Body of pancreas (tissue), 4 donors: ENCODE measurements at regions not wholly inside any gene's neighbourhood (a gene's known extent, or its start where the extent isn't known, plus 50 kb on each side); places are given as distances from the start of the nearest gene placed in this dataset.

Experiments
- ATAC-seq: fragments of 150-250 bp; one replicate; pipeline ENCODE4 v1.9.1; 2016
- DNase-seq, 4 donors: peaks; one replicate each; pipeline ENCODE4 v3.0.0-alpha.2; 2019
- H3K27ac ChIP-seq, 4 donors: fragments of 200-600 bp; sonication (generic); 1 replicate in 3 of 4; 2 replicates in 1 of 4; pipeline versions ENCODE4 v1.5.1 to v1.6.1; 2016 to 2019; ENCODE audit warnings: mild to moderate bottlenecking in 1 of 4, mixed read lengths in 1 of 4, moderate library complexity in 1 of 4
- H3K27me3 ChIP-seq, 2 donors: fragments of 200-600 bp; sonication (generic); one replicate each; pipeline ENCODE4 v1.6.0; 2016; ENCODE audit warnings: mild to moderate bottlenecking in 1 of 2
- H3K36me3 ChIP-seq, 2 donors: fragments of 200-600 bp; sonication (generic); replicated peaks in 1 of 2; 2 replicates each; pipeline ENCODE4 v1.5.1; 2016; ENCODE audit warnings: low read depth in 2 of 2; ENCODE audit not compliant: insufficient read depth in 1 of 2
- H3K4me1 ChIP-seq: fragments of 200-600 bp; sonication (generic); one replicate; pipeline ENCODE4 v1.6.0; 2016
- H3K4me3 ChIP-seq, 2 donors: fragments of 200-600 bp; sonication (generic); 1 replicate in 1 of 2; 2 replicates in 1 of 2; pipeline ENCODE4 v1.5.1; 2016 to 2019
- H3K9me3 ChIP-seq, 3 donors: fragments of 200-600 bp; sonication (generic); 1 replicate in 2 of 3; 2 replicates in 1 of 3; pipeline ENCODE4 v1.5.1; 2016
- CTCF ChIP-seq, 7 experiments: fragments of 450-650 bp in 4 of 7; fragments of 200-600 bp in 3 of 7; sonication (generic) in 3 of 7; IDR thresholded peaks; one replicate each; pipeline ENCODE4 v1.5.1; 2016 to 2019; ENCODE audit warnings: antibody characterized with exemption in 7 of 7
- POLR2A ChIP-seq, 3 donors: fragments of 450-650 bp; IDR thresholded peaks; one replicate each; pipeline ENCODE4 v1.6.1; 2016; ENCODE audit warnings: antibody characterized with exemption in 3 of 3, mild to moderate bottlenecking in 2 of 3
- WGBS, 2 donors: methylation state at CpG; one replicate each; pipeline ENCODE4 v1.1.5; 2017; 5-methylcytosine and 5-hydroxymethylcytosine counted together
- intact Hi-C: fragments of 100-400 bp; cut with DNase I; formaldehyde crosslinking; loops from one replicate; pipeline ENCODE4 v1.15.1; 2023

GRCh38 chr22:27257987-27258386 is 543.6 kb downstream of the MN1 start:
- 72 to 77% methylated on average over 5 of the region's 5 CpGs for WGBS, 2 donors
- Histone ChIP-seq H3K4me3 (no peak overlapping the region), H3K4me1 (no peaks in the 10 kb centered on the region), H3K27me3 (no peaks in the 10 kb centered on the region), H3K36me3 (no peaks in the 10 kb centered on the region), H3K9me3 (peaks cover 0 to 12% (median 0%) of the 10 kb centered on the region in 3 donors), H3K27ac (no peak overlapping the region)
- DNase-seq (no peak), ATAC-seq (no peak)
- no peak for TF ChIP-seq POLR2A (IDR thresholded peaks at IDR 0.05)
- TF ChIP-seq CTCF (IDR thresholded peaks at IDR 0.05) = no peak
- intact Hi-C loops = no loop called here

GRCh38 chr22:27258616-27259172 is 542.9 kb downstream of the MN1 start:
- Histone ChIP-seq H3K27ac (no peak overlapping the region), H3K27me3 (no peaks in the 10 kb centered on the region), H3K36me3 (no peaks in the 10 kb centered on the region), H3K4me3 (no peak overlapping the region), H3K9me3 (peaks cover 0 to 12% (median 0%) of the 10 kb centered on the region in 3 donors), H3K4me1 (no peaks in the 10 kb centered on the region)
- no peak for DNase-seq
- TF ChIP-seq CTCF (IDR thresholded peaks at IDR 0.05) (no peak), POLR2A (IDR thresholded peaks at IDR 0.05) (no peak)
- 54 to 58% methylated on average over 8 to 9 of the region's 9 CpGs for WGBS, 2 donors
- ATAC-seq = no peak
- intact Hi-C loops = no loop called here

- Histone ChIP-seq H3K4me3 (no peak overlapping the region), H3K4me1 (no peaks in the 10 kb centered on the region), H3K9me3 (peaks cover 0 to 12% (median 0%) of the 10 kb centered on the region in 3 donors), H3K36me3 (no peaks in the 10 kb centered on the region), H3K27ac (no peak overlapping the region), H3K27me3 (no peaks in the 10 kb centered on the region)
- TF ChIP-seq CTCF (IDR thresholded peaks at IDR 0.05) (no peak), POLR2A (IDR thresholded peaks at IDR 0.05) (no peak)
- ATAC-seq = no peak
- DNase-seq = no peak
- WGBS, 2 donors = 50 to 57% methylated on average over 8 of the region's 8 CpGs
- intact Hi-C loops = no loop called here
Observed at GRCh38 chr22:27259433-27259832, 542.1 kb downstream of the MN1 start.

- TF ChIP-seq CTCF (IDR thresholded peaks at IDR 0.05) (no peak), POLR2A (IDR thresholded peaks at IDR 0.05) (no peak)
- ATAC-seq = no peak
- H3K27me3 ChIP-seq = no peaks in the 10 kb centered on the region
- H3K9me3 ChIP-seq = peaks cover 0 to 7% (median 0%) of the 10 kb centered on the region in 3 donors
- WGBS, 2 donors = 53 to 55% methylated on average over 6 of the region's 6 CpGs
- no peaks in the 10 kb centered on the region for H3K4me1 ChIP-seq
- H3K4me3 ChIP-seq = no peak overlapping the region
- intact Hi-C loops = no loop called here
- no peak overlapping the region for H3K27ac ChIP-seq
- DNase-seq = no peak
- no peaks in the 10 kb centered on the region for H3K36me3 ChIP-seq
Observed at GRCh38 chr22:27260087-27260698, 541.4 kb downstream of the MN1 start.

GRCh38 chr22:27262361-27262760 is 539.2 kb downstream of the MN1 start:
- TF ChIP-seq POLR2A (IDR thresholded peaks at IDR 0.05) (no peak), CTCF (IDR thresholded peaks at IDR 0.05) (no peak)
- Histone ChIP-seq H3K27me3 (no peaks in the 10 kb centered on the region), H3K9me3 (no peaks in the 10 kb centered on the region), H3K4me1 (no peaks in the 10 kb centered on the region), H3K36me3 (no peaks in the 10 kb centered on the region), H3K4me3 (no peak overlapping the region), H3K27ac (no peak overlapping the region)
- WGBS, 2 donors = 74 to 75% methylated on average over 10 of the region's 10 CpGs
- no peak for DNase-seq
- no peak for ATAC-seq
- intact Hi-C loops = no loop called here
